IMR-90 (cell line): ENCODE measurements at regions not wholly inside any gene's neighbourhood (a gene's known extent, or its start where the extent isn't known, plus 50 kb on each side); places are given as distances from the start of the nearest gene placed in this dataset.

ENCODE experiments used
- ATAC-seq: fragments of 200-7000 bp; cut with Tn5 transposase; 2 replicates; pipeline ENCODE4 v1.9.1; 2020; ENCODE audit warnings: low read depth, mild to moderate bottlenecking, moderate library complexity
- BruUV-seq: library from RNA; stranded (reverse); fragments of 400-500 nt; replicated peaks from 2 replicates; lab custom pipeline; 2021; lab: Mats Ljungman, UMichigan
- CTCF ChIA-PET: fragments of 300-600 bp; formaldehyde crosslinking; extraction: SDS; loops from one replicate; lab custom pipeline; 2021; ENCODE audit warnings: antibody characterized with exemption; lab: Yijun Ruan, JAX
- POLR2A ChIA-PET: fragments of 300-600 bp; sonication (Branson Sonifier 250); formaldehyde crosslinking; loops from one replicate; lab custom pipeline; 2022; ENCODE audit warnings: antibody characterized with exemption; ENCODE audit not compliant: unreplicated experiment; lab: Charles Lee
- DNase-seq: peaks from one replicate; pipeline ENCODE4 v3.0.0; 2013
- H2AFZ ChIP-seq: replicated peaks from 2 replicates; pipeline ENCODE3; 2013; ENCODE audit warnings: low read length, mild to moderate bottlenecking; ENCODE audit not compliant: poor library complexity
- H2AK5ac ChIP-seq: 2 replicates; pipeline ENCODE4 v1.6.1; 2013; ENCODE audit warnings: low read depth, low read length, inconsistent platforms
- H2AK9ac ChIP-seq: replicated peaks from 2 replicates; pipeline ENCODE3; 2013; ENCODE audit warnings: mild to moderate bottlenecking, low read depth, low read length, moderate library complexity; ENCODE audit not compliant: poor library complexity
- H2BK120ac ChIP-seq: 2 replicates; pipeline ENCODE4 v1.6.1; 2013; ENCODE audit warnings: low read depth, low read length, inconsistent platforms
- H2BK15ac ChIP-seq: 3 replicates; pipeline ENCODE4 v1.6.1; 2013; ENCODE audit warnings: low read depth, low read length, inconsistent platforms
- H2BK20ac ChIP-seq: 2 replicates; pipeline ENCODE4 v1.6.1; 2013; ENCODE audit warnings: low read depth, mild to moderate bottlenecking, inconsistent platforms, low read length, moderate library complexity
- H2BK5ac ChIP-seq: 2 replicates; pipeline ENCODE4 v1.6.1; 2013; ENCODE audit warnings: mild to moderate bottlenecking, low read depth, low read length, inconsistent platforms; ENCODE audit not compliant: poor library complexity, severe bottlenecking
- H3K14ac ChIP-seq: replicated peaks from 2 replicates; pipeline ENCODE4 v1.6.1; 2013; ENCODE audit warnings: low read depth, low read length, inconsistent platforms
- H3K18ac ChIP-seq: 2 replicates; pipeline ENCODE4 v1.6.1; 2013; ENCODE audit warnings: low read depth, low read length, control low read depth
- H3K23ac ChIP-seq: 2 replicates; pipeline ENCODE4 v1.6.1; 2013; ENCODE audit warnings: low read depth, low read length, inconsistent platforms
- H3K27ac ChIP-seq: 2 replicates; pipeline ENCODE4 v1.5.1; 2013; ENCODE audit warnings: mild to moderate bottlenecking, control low read depth, low read length; ENCODE audit not compliant: insufficient read depth
- H3K27me3 ChIP-seq: 2 replicates; pipeline ENCODE4 v1.6.1; 2013; ENCODE audit warnings: low read length; ENCODE audit not compliant: control insufficient read depth, insufficient read depth
- H3K36me3 ChIP-seq: 2 replicates; pipeline ENCODE4 v1.6.1; 2013; ENCODE audit warnings: low read length, mixed read lengths; ENCODE audit not compliant: control insufficient read depth, insufficient read depth
- H3K4ac ChIP-seq: 2 replicates; pipeline ENCODE4 v1.6.1; 2013; ENCODE audit warnings: low read depth, low read length, inconsistent platforms
- H3K4me1 ChIP-seq: 2 replicates; pipeline ENCODE4 v1.6.1; 2013; ENCODE audit warnings: low read length, mixed read lengths; ENCODE audit not compliant: control insufficient read depth, insufficient read depth
- H3K4me2 ChIP-seq: 2 replicates; pipeline ENCODE4 v1.6.1; 2013; ENCODE audit warnings: low read depth, mild to moderate bottlenecking, control low read depth, low read length, moderate library complexity
- H3K4me3 ChIP-seq: 2 replicates; pipeline ENCODE4 v1.5.1; 2013; ENCODE audit warnings: low read depth, mild to moderate bottlenecking, control low read depth, low read length, moderate library complexity; ENCODE audit not compliant: insufficient read depth
- H3K56ac ChIP-seq: 2 replicates; pipeline ENCODE4 v1.6.1; 2013; ENCODE audit warnings: low read length, inconsistent platforms; ENCODE audit not compliant: insufficient read depth; ENCODE audit errors: extremely low read depth
- H3K79me1 ChIP-seq, 2 experiments: 2 replicates each; pipeline ENCODE4 v1.6.1; 2013; ENCODE audit warnings: low read length in 2 of 2, inconsistent platforms in 1 of 2, low read depth in 1 of 2
- H3K9ac ChIP-seq: 2 replicates; pipeline ENCODE4 v1.6.1; 2013; ENCODE audit warnings: low read depth, low read length, control low read depth
- H3K9me1 ChIP-seq: 2 replicates; pipeline ENCODE4 v1.6.1; 2013; ENCODE audit warnings: low read length, inconsistent platforms; ENCODE audit not compliant: insufficient read depth
- H3K9me3 ChIP-seq: 2 replicates; pipeline ENCODE4 v1.6.1; 2013; ENCODE audit warnings: low read length; ENCODE audit not compliant: control insufficient read depth, insufficient read depth
- H4K20me1 ChIP-seq: 2 replicates; pipeline ENCODE4 v1.6.1; 2013; ENCODE audit warnings: low read length, inconsistent platforms; ENCODE audit not compliant: insufficient read depth
- H4K5ac ChIP-seq: 2 replicates; pipeline ENCODE4 v1.6.1; 2013; ENCODE audit warnings: mild to moderate bottlenecking, low read depth, low read length, control low read depth
- H4K8ac ChIP-seq, 2 experiments: 2 replicates each; pipeline ENCODE4 v1.6.1; 2013; ENCODE audit warnings: low read depth in 2 of 2, low read length in 2 of 2, control low read depth in 1 of 2, inconsistent platforms in 1 of 2
- H4K91ac ChIP-seq: 2 replicates; pipeline ENCODE4 v1.6.1; 2013; ENCODE audit warnings: low read depth, low read length, inconsistent platforms; ENCODE audit not compliant: insufficient read depth
- CEBPB ChIP-seq: IDR thresholded peaks from 2 replicates; pipeline ENCODE4 v1.6.1; 2012; ENCODE audit warnings: low read depth, low read length, improper control_type of control experiment
- POLR2A ChIP-seq: IDR thresholded peaks from 2 replicates; pipeline ENCODE4 v1.6.1; 2012; ENCODE audit warnings: mild to moderate bottlenecking, low read depth, low read length
- WGBS, 2 experiments: methylation state at CpG; one replicate each; pipeline versions ENCODE4 v1.1.5 to v1.1.7; 2013; ENCODE audit warnings: missing lambda C conversion rate in 2 of 2; ENCODE audit not compliant: insufficient read length in 1 of 2; ENCODE audit errors: extremely low coverage in 2 of 2; 5-methylcytosine and 5-hydroxymethylcytosine counted together
- dilution Hi-C: fragments of 300-500 bp; cut with HindIII; formaldehyde crosslinking; loops from one replicate; pipeline ENCODE4 v1.14.3; 2018; ENCODE audit warnings: low sequenced_read_pairs; ENCODE audit not compliant: unreplicated experiment
- in situ Hi-C: fragments of 300-500 bp; cut with MboI; formaldehyde crosslinking; loops from 3 replicates; pipeline ENCODE4 v1.14.3; 2019; ENCODE audit warnings: low sequenced_read_pairs, inconsistent platforms, mixed read lengths
- intact Hi-C: fragments of 100-400 bp; cut with micrococcal nuclease; formaldehyde crosslinking; loops from 2 replicates; pipeline ENCODE4 v1.10.0; 2022

DNA sequence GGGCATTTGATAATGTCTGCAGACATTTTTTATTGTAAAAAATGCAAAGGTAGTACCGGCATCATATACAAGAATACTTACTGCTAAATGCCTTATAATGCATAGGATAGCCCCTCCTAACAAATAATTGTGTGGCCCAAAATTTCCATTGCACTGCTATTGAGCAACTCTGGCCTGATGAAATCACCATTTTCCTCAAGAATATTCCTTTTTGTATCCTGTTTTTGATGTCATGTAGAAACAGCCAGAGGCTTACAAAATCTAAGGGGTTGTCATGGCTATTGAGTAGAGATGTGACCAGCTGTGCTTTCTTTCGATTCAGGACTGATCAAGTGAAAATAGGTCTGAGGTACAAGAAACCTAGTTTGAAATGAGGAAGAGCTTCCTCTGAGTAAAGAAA, 854.3 kb downstream of the KCNA4 start:
- dilution Hi-C loops, result no loop called here

More for the DNA sequence above, 854.3 kb downstream of the KCNA4 start:
- peak; percentile 73 for TF ChIP-seq CEBPB
- no peak for TF ChIP-seq POLR2A
- Histone ChIP-seq H3K9ac (no peak overlapping the region), H3K23ac (no peak overlapping the region), H3K4me3 (no peak overlapping the region), H2BK20ac (peak overlapping the region; percentile 98), H3K36me3 (no peaks in the 10 kb centered on the region), H2AFZ (no peak overlapping the region), H3K4me2 (no peak overlapping the region), H3K4me1 (peaks cover 13% of the 10 kb centered on the region), H4K5ac (peak overlapping the region; percentile 91; the same call in 1 of the 2 replicates), H3K56ac (no peak overlapping the region; the same call in 1 of the 2 replicates), H3K14ac (peak overlapping the region; percentile 89), H4K20me1 (no peaks in the 10 kb centered on the region), H2BK15ac (peak overlapping the region; percentile 99), H3K27me3 (no peaks in the 10 kb centered on the region), H3K79me1 (peaks cover 5 to 7% of the 10 kb centered on the region in 2 experiments; a peak in 2 of 4 replicates), H4K8ac (peak overlapping the region; percentile 93), H3K27ac (peak overlapping the region; percentile 68; the same call in 1 of the 2 replicates), H2BK5ac (peak overlapping the region; percentile 100), H4K91ac (peak overlapping the region; percentile 98), H3K18ac (peak overlapping the region; percentile 100), H2AK5ac (peak overlapping the region; percentile 99; the same call in 1 of the 2 replicates), H3K9me1 (no peaks in the 10 kb centered on the region), H2AK9ac (no peak overlapping the region), H3K4ac (peak overlapping the region; percentile 85), H2BK120ac (peak overlapping the region; percentile 95), H3K9me3 (no peaks in the 10 kb centered on the region)
- WGBS, 2 experiments, result 100% methylated on average over 1 of the region's 2 CpGs; no CpG with 5 or more reads in 1 of the 2 experiments
- CTCF ChIA-PET, result no interaction called here
- no TSS peak for BruUV-seq
- intact Hi-C loops (no loop called here), in situ Hi-C loops (loop anchor here (25.0 kb wide), 1 partner anchor 1450 kb away; the partner anchor contains the start of gene BDNF)
- no peak for ATAC-seq
- no peak for DNase-seq
- POLR2A ChIA-PET, result no interaction called here
